G401 (cell line): ENCODE measurements at regions not wholly inside any gene's neighbourhood (a gene's known extent, or its start where the extent isn't known, plus 50 kb on each side); places are given as distances from the start of the nearest gene placed in this dataset.
A peak's percentile ranks its signal among the peaks of the same experiment; 100 is the strongest.

ENCODE experiments used
- DNase-seq: peaks from one replicate; pipeline ENCODE4 v3.0.0-alpha.2; 2015; ENCODE audit warnings: low spot score
- in situ Hi-C: cut with HindIII; loops from 2 replicates; pipeline ENCODE4 v1.10.0; 2016; ENCODE audit warnings: low sequenced_read_pairs, mixed read lengths

DNA sequence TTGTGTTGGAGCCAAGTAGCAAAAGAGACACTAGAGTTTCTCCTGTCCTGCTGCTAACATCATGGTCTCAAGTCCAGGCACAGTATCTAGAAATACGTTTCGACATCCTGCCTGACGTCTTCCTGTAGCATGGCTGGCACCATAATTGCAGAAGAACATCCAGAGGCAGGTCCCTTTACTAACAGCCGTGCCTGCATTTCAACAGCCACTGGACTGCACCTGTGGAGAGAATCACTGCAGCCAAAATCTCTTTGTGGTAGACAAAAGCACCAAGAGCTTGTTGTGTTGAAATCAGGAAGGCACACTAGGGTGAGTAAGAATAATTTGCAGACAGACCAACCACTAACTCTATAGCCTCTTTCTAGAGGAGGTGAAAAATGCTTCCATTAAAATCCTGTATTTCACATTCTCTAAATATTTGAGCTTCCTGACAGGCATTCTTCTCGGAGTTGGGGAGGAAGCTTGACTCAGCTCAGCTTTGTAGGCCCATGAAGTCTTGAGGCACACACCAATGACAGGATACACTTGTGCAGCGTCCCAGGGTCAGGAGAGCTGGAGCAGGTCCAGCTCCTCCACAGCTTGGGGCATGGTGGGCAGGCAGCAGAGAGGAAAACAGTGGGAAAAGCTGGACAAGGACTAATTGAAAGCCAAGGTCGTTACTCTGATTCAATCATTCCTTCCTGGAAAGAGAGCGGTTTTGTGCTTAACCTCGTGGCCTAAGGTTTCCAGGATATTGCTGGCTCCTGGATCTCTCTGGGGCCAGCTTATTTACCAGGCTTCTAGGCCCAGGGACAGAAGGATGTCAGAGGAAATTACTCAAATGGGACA is 244.9 kb downstream of the FAM43A start:
- in situ Hi-C loops, result no loop called here

DNA sequence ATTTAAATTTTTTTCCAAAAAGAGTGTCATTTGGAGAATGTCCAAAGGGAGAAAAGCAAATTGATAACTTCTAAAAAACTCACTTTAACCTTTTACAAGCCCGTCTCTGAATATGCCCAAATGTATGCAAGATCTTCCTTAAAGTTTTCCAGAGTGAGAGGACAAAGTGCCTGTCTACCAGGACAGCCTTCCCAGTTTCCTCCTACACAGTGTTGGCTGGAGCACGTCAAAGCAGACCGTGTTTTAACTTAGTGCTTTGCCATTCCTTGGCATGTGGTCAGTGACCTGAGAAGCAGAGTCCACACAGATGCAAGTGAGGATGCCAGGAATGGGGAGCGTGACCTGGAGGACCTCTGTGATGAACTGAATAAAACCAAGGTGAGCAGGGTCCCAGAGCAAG is 245.7 kb downstream of the FAM43A start:
- in situ Hi-C loops, result no loop called here
- no peak for DNase-seq

More for the DNA sequence above, 244.9 kb downstream of the FAM43A start:
- peak; percentile 11 for DNase-seq

DNA sequence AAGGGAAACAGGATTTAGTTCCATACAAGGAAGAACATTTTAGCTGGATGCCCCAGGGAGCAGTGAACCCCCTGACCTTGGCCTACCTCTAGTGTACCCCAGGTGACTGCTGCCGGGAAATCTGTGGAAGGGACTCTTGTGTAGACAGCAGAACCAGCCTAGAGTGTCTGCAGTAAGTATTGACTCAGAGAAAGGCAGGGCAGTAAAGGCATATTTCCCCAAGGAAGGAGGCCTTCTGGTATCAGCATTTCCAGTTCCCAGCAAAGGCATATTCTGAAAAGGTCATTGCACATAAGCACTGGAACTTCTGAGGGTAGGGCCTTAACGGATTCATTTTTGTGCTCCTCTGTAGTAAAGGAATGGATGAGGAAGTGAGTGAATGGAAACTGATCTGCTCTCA is 246.2 kb downstream of the FAM43A start:
- DNase-seq, result no peak
- in situ Hi-C loops, result no loop called here

DNA sequence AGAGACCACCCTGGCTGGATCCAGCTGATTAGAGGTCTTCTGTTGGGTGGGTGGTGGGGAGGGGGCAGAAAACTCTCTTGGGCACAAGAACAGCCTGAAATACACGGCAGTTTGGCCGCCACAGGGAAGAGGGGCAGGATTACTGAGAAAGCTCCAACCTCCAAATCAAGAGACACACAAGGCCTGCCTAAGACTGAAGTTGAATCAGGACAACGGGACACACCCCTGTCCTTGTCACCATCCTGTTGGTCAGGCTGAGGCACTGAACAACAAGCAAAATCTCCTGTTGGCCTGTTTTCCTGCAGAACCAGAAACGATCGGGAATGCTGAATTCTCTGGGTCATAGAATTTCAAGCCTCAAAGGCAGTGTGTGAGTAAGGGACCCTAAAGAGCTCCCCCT is 247.8 kb downstream of the FAM43A start:
- no peak for DNase-seq
- in situ Hi-C loops, result no loop called here

DNA sequence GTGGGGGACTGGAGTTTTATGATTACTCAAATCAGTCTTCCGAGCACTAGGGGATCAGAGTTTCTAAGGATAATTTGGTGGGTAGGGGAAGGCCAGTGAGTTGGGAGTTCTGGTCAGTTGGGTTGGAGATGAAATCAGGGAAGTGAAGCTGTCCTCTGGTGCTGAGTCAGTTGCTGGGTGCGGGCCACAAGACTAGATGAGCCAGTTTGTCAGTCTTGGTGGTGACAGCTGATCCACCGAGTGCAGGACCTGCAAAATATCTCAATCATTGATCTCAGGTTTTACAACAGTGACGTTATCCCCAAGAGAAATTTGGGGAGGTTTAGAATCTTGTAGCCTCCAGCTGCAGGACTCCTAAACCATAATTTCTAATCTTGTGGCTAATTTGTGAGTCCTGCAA is 249.4 kb downstream of the FAM43A start:
- in situ Hi-C loops, result no loop called here
- no peak for DNase-seq

DNA sequence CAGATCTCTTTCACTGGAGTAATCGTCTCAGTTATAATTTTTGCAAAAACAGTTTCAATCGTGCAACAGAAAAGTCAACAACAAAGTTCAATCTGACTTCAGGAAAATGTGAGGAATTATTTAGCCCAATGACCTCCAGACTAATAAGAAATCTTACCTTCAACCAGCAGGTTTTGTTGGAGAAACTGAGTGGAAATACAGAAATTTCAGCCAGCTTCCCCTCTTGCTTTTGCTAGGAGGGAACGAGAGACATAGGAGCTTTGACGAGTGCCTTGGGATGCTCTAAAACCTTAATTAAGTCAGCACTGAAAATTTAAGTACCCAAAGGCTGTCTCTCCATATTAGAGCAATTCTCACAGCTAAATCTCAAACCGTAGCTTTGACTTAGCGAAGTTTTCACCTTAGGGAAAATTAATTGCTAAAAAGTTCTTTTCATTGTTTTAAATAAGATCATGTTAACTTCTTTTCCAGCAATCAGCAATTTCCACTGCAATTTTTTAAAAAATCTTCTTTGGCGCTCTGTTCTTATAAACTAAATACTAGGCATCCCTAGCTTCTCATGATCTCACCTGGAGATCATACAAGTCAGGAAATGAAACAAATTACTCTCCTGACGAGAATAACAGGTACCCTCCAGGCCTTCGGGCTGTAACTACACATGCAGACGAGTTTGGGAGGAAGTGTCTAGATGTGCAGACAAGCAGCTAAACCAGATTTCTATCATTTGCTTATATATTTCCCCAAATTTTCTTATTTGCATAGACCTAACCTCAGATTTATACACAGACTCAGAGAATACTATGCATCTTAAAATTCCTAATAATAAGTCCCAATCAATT is 250.2 kb downstream of the FAM43A start:
- DNase-seq, result no peak
- in situ Hi-C loops, result no loop called here

DNA sequence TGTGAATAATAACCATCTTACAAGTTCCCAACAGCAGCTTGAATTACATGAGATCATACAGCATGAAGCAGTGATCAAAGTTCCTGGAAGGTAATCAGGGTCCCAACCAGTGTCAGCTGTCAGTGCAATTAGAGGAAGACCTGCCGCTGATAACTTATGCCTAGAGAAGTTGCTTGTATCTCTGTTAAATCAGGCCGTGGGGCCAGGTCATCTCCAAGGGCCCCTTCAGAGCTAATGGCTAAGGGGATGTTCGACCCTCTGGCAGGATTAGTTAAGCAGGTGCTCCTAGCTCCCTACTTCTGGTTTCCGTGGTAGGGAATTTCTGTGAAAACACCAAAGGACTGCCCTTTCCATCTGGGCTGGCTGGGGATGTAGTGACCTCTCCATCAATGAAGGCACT is 251.0 kb downstream of the FAM43A start:
- DNase-seq, result no peak
- in situ Hi-C loops, result no loop called here

DNA sequence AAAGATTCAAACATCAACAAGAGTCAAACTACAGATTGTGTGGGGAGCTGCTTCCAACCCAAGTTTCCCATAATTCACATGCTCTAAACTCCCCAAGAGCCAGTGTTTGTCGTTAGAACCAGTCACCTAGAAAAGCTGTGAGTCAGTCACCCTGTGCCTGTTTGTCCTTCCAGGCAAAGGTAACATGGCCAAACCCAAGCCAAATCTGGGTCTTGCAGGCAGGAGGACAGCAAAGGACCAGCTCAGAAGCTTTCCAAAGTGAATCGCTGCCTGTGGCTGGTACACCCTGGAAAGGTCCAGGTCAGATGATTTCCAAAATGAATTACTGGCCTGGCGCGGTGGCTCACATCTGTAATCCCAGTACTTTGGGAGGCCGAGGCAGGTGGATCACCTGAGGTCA is 251.5 kb downstream of the FAM43A start:
- in situ Hi-C loops, result no loop called here
- no peak for DNase-seq

DNA sequence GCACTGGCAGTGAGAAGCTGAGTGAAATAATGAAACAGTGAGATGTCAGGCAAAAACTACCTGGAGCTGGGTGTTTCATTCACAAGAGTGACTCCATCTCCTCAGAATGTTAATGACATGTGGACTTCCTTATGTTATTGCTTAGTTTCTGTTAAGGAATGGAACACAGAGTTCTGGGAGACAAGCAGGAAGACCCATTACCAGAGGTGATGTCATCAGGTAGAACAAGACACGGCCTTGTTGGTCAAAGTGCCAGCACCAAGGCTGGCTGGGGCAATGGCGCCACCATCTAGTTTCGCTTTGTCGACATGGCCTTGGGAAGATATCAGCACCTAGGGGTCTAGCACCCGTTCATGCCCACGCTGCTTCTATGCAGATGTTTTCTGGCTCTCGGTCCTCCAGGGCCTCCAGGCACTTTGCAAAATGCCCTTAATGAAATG is 252.2 kb downstream of the FAM43A start:
- in situ Hi-C loops, result no loop called here
- no peak for DNase-seq

DNA sequence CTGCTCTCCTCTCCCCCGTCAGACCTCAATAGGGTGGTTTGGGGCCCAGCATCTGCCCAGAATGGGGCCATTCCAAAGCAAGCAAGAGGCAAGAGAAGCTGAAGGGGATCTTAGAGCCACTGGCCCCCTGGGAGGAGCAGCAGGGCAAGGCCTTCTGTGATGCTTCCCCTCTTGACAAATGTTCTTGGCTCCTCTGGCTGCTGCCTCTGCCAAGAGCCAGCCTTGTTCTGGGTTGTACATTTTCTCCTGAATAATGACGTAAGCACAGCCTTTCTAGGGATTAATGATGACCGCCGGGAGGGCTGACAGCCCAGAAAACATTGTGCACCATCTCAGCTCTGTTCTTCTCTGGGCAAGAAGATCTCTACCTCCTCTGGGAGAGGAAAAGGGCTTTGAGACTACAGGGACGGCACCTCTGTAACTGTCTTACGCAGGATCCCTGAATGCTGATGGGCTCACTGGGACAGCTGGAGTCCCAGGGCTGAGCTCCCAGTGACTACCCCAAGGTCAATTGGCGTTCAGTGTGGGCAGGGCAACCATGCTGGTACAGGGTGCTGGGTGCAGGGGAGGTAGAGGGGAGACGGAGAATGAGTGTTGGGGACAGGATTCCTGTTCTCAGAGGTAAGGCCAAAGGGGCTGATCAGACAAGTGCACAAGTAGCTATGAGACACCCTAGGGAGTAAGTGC is 253.3 kb downstream of the FAM43A start:
- peak; percentile 53 for DNase-seq
- in situ Hi-C loops, result no loop called here

DNA sequence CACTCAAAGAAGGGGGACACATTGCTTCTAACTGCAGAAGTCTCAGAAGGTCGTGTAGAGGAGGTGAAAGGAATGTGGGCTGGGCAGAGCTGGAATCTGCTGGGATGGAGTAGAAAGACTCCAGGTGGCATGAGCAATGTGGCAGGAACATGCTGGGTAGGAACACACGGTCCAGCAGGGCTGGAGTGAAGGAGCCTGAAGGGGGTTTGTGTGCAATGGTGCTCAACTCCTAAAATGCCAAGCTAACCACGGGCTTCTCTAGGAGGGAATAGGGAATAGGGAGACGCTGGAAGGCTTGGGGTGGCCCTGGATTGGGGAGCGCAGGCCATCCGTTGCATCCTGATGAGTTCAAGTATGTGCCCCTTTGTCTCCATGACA is 253.8 kb downstream of the FAM43A start:
- no peak for DNase-seq
- in situ Hi-C loops, result no loop called here

DNA sequence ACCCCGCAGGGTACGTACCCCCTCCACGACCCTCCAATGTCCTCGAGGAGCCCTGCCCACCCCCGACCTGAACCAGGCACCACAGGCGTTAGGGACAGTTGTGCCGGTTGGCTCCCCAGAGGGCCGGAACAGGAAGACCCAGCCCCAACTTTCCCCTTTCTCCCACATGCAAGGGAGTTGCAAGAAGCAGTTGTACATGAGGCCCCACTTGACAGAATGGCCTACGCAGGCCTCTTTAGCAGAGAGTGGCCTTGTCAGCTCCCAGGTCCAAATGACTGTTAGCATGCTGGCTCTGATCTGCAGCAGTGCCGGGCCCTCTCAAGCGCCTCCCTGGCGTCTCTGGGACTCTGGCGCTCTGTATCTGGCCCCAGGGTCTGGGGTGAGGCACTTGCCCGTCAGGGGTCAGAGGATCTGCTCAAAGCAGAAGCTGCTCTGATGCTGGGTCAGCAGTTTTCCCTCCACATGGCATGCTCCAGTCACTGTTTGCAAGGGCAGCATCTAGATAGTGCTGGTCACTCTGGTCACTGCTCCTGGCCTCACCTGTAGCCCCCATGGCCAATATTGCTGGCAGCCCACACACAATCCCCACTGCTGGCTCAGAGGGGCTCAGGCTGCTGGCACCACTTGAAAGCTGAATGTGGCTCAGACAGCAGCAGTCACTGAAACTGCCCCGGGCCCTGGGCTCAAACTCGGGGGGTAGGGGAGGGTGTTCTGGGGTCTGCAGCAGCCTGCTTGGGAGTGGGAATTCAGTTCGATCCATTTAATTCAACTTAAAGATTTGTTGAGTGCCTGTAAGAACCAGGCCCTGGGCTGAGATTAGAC is 254.5 kb downstream of the FAM43A start:
- in situ Hi-C loops, result no loop called here
- no peak for DNase-seq

DNA sequence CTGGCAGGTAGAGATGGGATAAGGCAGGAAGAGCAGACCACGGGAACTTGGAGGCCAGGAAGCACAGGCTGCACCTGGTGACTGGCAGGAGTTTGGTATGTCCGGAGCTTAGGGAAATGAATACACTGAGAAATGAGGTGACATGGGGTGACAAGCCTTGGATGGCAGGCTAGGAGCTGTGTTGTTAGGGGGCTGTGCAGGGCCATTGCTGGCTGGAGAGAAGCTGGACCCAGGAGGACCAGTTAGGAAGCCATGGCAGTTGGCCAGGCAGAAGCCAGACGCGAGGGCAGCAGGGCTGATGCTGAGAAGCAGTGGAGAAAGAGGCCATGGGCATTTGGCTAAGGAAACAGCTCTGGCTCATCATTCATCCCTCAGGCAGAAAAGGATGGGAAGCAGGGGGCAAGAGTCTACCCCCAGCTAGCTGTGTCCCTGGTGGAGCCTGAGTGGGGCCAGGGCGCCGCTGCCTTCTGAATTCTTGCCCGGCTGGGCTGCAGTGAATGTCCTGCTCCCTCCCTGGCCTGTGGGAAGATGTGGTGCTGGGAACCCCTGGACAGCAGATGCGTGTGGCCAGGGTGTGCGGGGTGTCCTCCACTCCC is 255.8 kb downstream of the FAM43A start:
- no peak for DNase-seq
- in situ Hi-C loops, result no loop called here

DNA sequence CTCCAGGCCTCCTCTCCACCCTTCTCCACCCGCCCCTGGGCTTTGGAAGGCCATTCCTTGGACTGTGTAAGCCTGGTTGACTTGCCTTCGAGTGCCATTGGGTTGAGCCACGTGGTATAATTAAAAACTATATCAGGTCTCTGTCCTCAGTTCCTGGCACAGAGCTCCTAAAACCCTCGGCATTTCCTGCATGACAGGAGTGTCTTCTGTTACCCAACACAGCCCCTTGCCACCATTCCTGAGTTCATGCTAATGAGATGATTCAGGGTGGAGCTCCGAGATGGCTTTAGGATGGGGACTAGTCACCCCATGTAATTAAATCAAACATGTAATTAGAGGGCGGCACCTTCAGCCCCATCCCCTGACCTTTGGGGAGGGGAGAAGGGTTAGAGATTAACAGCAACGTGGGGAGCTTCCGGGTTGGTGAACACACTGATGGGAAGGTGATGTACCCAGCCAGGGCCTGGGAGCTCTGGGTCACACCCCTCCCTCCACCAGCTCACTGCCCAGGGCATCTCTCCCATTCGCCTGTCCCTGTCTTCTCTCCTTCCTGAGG is 256.4 kb downstream of the FAM43A start:
- in situ Hi-C loops, result no loop called here
- DNase-seq, result no peak

DNA sequence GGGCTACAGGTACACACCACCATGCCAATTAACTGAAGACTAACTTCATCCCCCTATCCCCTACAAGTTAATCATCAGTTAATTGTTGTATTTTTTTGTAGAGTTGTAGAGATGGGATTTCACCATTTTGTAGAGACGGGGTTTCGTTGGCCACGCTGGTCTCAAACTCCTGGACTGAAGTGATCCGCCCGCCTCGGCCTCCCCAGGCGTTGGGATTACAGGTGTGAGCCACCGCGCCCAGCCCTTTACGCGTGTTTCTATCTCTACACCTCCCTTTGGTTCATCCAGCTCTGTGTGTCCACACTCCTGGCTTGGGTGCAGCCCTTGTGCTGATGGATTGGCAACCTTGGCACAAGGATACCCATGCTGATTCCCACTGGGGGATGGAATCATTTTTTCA is 258.8 kb downstream of the FAM43A start:
- in situ Hi-C loops, result no loop called here
- DNase-seq, result no peak

DNA sequence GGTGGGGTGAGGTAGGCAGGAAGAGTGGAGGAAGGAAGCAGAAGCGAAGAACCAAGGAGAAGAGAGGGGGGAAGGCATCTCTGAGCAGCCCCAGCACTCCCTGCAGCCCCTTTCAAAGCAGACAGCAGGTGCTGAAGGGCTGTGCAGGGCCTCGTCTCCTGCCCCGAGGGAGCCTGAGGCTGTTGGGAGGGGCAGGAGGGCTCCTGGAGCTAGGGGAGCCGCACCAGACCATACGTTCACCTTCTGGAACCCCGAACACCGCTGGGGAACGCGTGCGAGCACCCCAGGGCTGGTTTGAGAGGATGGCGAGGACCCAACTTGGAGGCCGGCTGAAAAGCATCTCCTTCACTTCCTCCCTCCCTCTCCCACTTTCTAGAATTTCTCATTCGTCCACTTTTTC is 259.8 kb downstream of the FAM43A start:
- no peak for DNase-seq
- in situ Hi-C loops, result no loop called here

DNA sequence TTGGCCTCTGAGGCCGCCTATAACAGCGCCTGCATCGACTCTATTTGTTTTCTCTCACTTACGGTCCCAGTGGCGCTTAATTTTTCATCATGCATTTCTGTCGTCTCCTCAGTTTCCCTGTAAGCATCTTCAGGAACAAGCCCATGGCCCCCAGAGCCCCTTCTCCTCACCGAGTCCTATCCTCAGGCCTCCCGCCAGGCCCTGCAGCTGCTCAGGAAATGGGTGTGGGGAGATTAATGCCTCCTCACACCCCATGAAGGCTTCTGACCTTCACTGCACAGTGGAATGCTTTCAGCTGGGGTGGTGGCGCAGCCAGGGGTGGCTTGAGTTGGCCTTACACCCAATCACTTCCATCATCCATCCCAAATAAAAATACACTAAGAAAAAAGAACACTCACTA is 260.4 kb downstream of the FAM43A start:
- no peak for DNase-seq
- in situ Hi-C loops, result no loop called here

DNA sequence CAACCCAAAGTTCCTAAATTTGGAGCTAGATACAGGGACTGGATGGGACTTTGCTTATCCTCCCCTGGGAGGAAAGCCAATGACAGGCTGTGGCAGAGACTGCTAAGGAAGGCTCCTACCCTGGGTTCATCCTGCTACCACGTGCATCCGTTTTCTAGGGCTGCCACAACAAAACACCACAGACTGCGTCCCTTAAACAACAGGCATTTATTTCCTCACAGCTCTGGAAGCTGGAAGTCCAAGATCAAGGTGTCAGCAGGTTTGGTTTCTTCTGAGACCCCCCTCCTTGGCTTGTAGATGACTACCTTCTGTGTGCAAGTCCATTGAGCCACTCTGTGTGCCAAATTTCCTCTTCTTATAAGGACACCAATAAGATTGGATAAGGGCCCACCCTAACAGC is 263.9 kb downstream of the FAM43A start:
- DNase-seq, result no peak

More for the DNA sequence above, 263.9 kb downstream of the FAM43A start:
- in situ Hi-C loops, result no loop called here
